Activated T-cell treated with anti-CD3 and anti-CD28 coated beads, Interleukin-2, amount 50 U/mL, for 24 hours (primary cell): ENCODE measurements at regions not wholly inside any gene's neighbourhood (a gene's known extent, or its start where the extent isn't known, plus 50 kb on each side); places are given as distances from the start of the nearest gene placed in this dataset.
"Not testable (repeated sequence)": the region's sequence is repeated elsewhere in the genome, so short reads cannot be mapped to it uniquely, and the experiment has no call there.

ENCODE experiments used
- DNase-seq: peaks from one replicate; pipeline ENCODE4 v3.0.0-alpha.2; 2020
- H3K27ac Mint-ChIP-seq: 2 replicates; pipeline ENCODE4 v1.8.0; 2020; ENCODE audit warnings: mild to moderate bottlenecking, mixed read lengths
- H3K27me3 Mint-ChIP-seq: 2 replicates; pipeline ENCODE4 v1.8.0; 2020; ENCODE audit warnings: mixed read lengths
- H3K36me3 Mint-ChIP-seq: 2 replicates; pipeline ENCODE4 v1.8.0; 2020; ENCODE audit warnings: low read depth, mixed read lengths
- H3K4me1 Mint-ChIP-seq: 2 replicates; pipeline ENCODE4 v1.8.0; 2020; ENCODE audit warnings: low read depth, mixed read lengths
- H3K4me3 Mint-ChIP-seq: 2 replicates; pipeline ENCODE4 v1.8.0; 2020; ENCODE audit warnings: mild to moderate bottlenecking, moderate library complexity, mixed read lengths
- H3K9me3 Mint-ChIP-seq: 2 replicates; pipeline ENCODE4 v1.8.0; 2020; ENCODE audit warnings: mixed read lengths

GRCh38 chr5:117743337-117743736, 1168.7 kb upstream of the SEMA6A start:
- H3K36me3 Mint-ChIP-seq, result no peaks in the 10 kb centered on the region
- DNase-seq, result no peak
- no peak overlapping the region for H3K27ac Mint-ChIP-seq
- H3K4me1 Mint-ChIP-seq, result no peaks in the 10 kb centered on the region
- H3K27me3 Mint-ChIP-seq, result no peaks in the 10 kb centered on the region
- no peaks in the 10 kb centered on the region for H3K9me3 Mint-ChIP-seq
- no peak overlapping the region for H3K4me3 Mint-ChIP-seq

DNA sequence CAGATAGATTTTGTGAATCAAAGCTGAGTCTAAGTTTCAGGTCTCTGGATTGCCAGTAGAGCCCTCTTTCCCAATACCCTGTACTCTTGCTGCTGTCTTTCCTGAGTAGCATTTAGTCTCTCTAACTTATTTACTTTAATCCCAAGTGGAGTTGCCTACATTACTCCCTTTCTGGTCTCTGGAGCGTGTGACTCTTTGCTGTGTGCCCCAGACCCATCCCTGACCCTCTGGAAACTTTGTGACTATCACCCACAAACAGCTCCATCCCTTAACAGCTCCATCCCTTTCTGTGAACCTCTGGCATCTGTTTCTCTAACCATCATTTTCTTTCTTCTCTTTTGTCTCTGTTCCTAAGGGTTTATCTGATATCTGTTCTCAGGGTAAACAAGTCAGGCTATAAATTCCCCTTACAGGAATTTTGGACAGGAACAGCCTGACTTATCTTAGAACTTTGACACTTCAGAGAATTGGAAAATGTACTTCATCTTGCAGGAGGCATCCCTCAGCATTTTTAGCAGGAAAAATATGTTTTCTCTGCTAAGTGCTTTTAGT, 1167.1 kb upstream of the SEMA6A start:
- Mint-ChIP-seq H3K4me3 (no peak overlapping the region), H3K36me3 (no peaks in the 10 kb centered on the region), H3K27ac (no peak overlapping the region), H3K4me1 (no peaks in the 10 kb centered on the region), H3K9me3 (no peaks in the 10 kb centered on the region), H3K27me3 (no peaks in the 10 kb centered on the region)
- no peak for DNase-seq

- no peaks in the 10 kb centered on the region for H3K36me3 Mint-ChIP-seq
- H3K27me3 Mint-ChIP-seq, result no peaks in the 10 kb centered on the region
- no peak overlapping the region for H3K4me3 Mint-ChIP-seq
- H3K27ac Mint-ChIP-seq, result no peak overlapping the region
- no peaks in the 10 kb centered on the region for H3K4me1 Mint-ChIP-seq
- DNase-seq, result no peak
- no peaks in the 10 kb centered on the region for H3K9me3 Mint-ChIP-seq
Observed at GRCh38 chr5:117740268-117740667, 1165.6 kb upstream of the SEMA6A start.

DNA sequence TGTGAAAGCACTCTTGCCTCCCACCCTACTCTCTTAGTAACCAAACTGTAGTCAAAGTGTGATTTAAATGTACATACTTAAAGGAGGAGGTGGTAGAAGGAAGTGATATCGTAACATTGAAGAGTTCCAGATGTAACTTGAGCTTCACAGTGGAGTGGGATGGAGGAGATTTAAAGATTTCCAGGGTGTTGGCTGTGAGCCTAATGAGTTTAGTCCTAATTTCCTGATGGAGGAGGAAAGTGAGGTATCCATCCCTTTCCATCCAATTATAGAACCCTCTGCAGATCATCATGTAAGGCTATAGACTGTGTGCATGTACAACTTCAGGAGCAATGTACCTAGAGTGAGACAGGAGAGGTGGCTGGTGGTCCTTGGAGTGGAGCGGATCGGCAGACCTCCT, 1163.9 kb upstream of the SEMA6A start:
- H3K4me1 Mint-ChIP-seq, result no peaks in the 10 kb centered on the region
- DNase-seq, result no peak
- no peaks in the 10 kb centered on the region for H3K27me3 Mint-ChIP-seq
- no peak overlapping the region for H3K27ac Mint-ChIP-seq
- H3K9me3 Mint-ChIP-seq, result no peaks in the 10 kb centered on the region
- H3K4me3 Mint-ChIP-seq, result no peak overlapping the region
- no peaks in the 10 kb centered on the region for H3K36me3 Mint-ChIP-seq

DNA sequence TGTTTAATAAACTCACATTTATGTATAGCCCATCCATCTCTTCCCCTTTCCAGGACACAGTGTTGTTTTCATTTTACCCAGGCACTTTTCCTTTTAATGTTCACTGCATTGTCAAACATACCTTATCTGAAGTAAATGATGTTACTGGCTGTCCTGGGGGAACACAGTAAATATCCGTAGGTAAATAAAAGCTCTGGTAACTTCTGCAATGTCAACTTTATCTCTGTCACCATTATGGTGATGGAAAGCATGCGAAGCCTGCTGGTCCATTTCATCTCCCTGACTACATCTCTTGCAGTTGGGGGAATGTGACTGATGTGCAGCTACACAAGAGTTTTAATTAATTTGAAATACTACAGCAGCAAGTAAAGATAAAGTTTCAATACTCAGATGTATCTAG, 1162.1 kb upstream of the SEMA6A start:
- Mint-ChIP-seq H3K4me3 (no peak overlapping the region), H3K9me3 (peaks cover 3% of the 10 kb centered on the region), H3K27me3 (no peaks in the 10 kb centered on the region), H3K27ac (no peak overlapping the region), H3K36me3 (no peaks in the 10 kb centered on the region), H3K4me1 (no peaks in the 10 kb centered on the region)
- no peak for DNase-seq

- peaks cover 3% of the 10 kb centered on the region for H3K9me3 Mint-ChIP-seq
- H3K4me3 Mint-ChIP-seq, result no peak overlapping the region
- no peaks in the 10 kb centered on the region for H3K27me3 Mint-ChIP-seq
Observed at GRCh38 chr5:117734056-117734455, 1159.4 kb upstream of the SEMA6A start.

GRCh38 chr5:117733051-117733450, 1158.4 kb upstream of the SEMA6A start:
- no peak overlapping the region for H3K4me3 Mint-ChIP-seq
- no peaks in the 10 kb centered on the region for H3K36me3 Mint-ChIP-seq
- H3K27ac Mint-ChIP-seq, result no peak overlapping the region
- no peaks in the 10 kb centered on the region for H3K4me1 Mint-ChIP-seq
- H3K27me3 Mint-ChIP-seq, result no peaks in the 10 kb centered on the region
- H3K9me3 Mint-ChIP-seq, result peaks cover 3% of the 10 kb centered on the region
- no peak for DNase-seq

More at GRCh38 chr5:117734056-117734455, 1159.4 kb upstream of the SEMA6A start:
- DNase-seq, result no peak
- Mint-ChIP-seq H3K27ac (no peak overlapping the region), H3K4me1 (no peaks in the 10 kb centered on the region), H3K36me3 (no peaks in the 10 kb centered on the region)

DNA sequence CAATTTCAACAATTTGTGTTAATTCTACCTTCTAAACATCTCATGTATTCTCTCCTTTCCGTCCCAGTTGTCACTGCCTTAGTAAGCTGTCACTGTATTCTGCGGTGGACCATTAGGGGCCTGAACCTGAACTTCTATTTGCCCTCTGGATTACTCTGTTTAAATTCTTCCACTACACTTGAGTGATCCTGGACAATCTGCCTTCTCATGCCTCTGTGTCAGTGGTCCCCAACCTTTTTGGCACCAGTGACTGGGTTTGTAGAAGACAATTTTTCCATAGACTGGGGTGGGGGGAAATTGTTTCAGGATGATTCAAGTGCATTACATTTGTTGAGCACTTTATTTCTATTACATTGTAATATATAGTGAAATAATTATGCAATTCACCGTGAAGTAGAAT, 1157.6 kb upstream of the SEMA6A start:
- Mint-ChIP-seq H3K4me1 (no peaks in the 10 kb centered on the region), H3K4me3 (no peak overlapping the region), H3K27ac (no peak overlapping the region), H3K36me3 (no peaks in the 10 kb centered on the region), H3K27me3 (no peaks in the 10 kb centered on the region), H3K9me3 (peaks cover 3% of the 10 kb centered on the region)
- no peak for DNase-seq

- H3K4me1 Mint-ChIP-seq, result no peaks in the 10 kb centered on the region
- no peaks in the 10 kb centered on the region for H3K27me3 Mint-ChIP-seq
Observed at GRCh38 chr5:117731446-117731845, 1156.8 kb upstream of the SEMA6A start.

GRCh38 chr5:117720784-117721183, 1146.2 kb upstream of the SEMA6A start:
- not testable (repeated sequence) for DNase-seq, H3K4me3 Mint-ChIP-seq, H3K27ac Mint-ChIP-seq, H3K36me3 Mint-ChIP-seq, H3K4me1 Mint-ChIP-seq, H3K27me3 Mint-ChIP-seq
- peaks cover 19% of the 10 kb centered on the region for H3K9me3 Mint-ChIP-seq

More at GRCh38 chr5:117731446-117731845, 1156.8 kb upstream of the SEMA6A start:
- Mint-ChIP-seq H3K27ac (no peak overlapping the region), H3K9me3 (peaks cover 3% of the 10 kb centered on the region), H3K4me3 (no peak overlapping the region), H3K36me3 (no peaks in the 10 kb centered on the region)
- DNase-seq, result no peak

DNA sequence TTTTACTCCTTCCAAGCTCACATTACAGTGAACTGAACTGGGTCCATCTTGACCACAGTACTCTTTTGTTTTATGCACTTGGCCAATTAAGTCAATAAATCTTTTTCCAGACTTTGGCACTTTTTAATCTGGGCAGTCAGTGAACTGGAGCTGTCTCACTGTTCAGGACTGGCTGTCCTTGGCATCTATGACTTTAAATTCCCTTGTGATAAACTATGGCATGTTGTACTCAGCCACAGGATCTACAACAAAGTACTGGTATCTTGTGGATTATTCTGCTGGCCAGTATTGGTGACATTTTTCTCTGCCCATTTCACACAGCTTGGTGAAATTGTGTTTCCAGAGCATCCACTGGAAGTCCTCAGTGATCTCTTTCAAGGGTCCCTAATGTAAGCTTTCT, 1144.8 kb upstream of the SEMA6A start:
- Mint-ChIP-seq H3K27ac (no peak overlapping the region), H3K27me3 (no peaks in the 10 kb centered on the region), H3K4me3 (no peak overlapping the region), H3K36me3 (no peaks in the 10 kb centered on the region), H3K4me1 (no peaks in the 10 kb centered on the region), H3K9me3 (peaks cover 20% of the 10 kb centered on the region)
- DNase-seq, result no peak

DNA sequence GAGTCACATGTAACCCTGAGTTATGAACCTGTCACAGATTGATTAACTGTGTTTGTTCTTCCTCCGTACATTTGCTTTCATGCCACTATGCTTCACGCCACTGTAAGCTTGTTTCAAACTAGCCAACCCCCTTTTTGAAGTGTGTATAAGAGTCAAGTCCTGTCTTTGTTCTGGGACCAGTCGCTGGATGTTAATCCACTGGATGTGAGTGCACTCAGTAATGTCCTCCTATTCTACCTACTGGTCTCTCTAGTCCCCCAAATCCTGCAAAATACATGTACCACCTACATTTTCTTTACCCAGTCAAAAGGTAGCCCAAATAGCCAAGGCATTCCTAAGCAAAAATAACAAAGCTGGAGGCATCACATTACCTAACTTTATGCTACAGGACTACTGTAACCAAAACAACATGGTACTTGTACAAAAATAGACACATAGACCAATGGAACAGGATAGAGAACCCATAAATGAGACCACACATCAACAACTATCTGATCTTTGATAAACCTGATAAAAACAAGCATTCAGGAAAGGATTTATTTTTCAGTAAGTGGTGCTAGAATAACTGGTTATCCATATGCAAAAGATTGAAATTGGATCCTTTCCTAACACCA, 1139.1 kb upstream of the SEMA6A start:
- Mint-ChIP-seq H3K27ac (no peak overlapping the region), H3K36me3 (no peaks in the 10 kb centered on the region), H3K4me1 (no peaks in the 10 kb centered on the region), H3K27me3 (no peaks in the 10 kb centered on the region), H3K9me3 (peaks cover 36% of the 10 kb centered on the region), H3K4me3 (no peak overlapping the region)
- no peak for DNase-seq

DNA sequence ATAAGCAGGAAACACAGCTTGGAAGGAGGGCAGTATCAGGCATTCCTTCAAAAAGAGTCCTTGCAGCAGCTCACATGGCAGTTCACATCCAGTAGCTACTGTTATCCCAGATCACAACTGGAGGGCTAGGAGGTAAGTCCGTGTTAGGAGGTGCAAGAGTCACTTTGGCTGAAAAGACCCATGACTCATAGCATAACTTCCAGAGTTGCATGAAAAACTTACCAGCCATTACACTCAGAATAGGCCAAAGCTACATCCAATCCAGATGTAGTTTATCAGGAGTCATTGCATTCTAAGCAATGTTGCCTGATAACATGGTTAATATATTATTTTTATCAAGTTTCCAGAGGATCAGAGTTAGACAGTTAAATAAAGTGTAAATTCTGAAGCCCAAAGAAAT, 1126.4 kb upstream of the SEMA6A start:
- H3K27ac Mint-ChIP-seq, result no peak overlapping the region
- no peaks in the 10 kb centered on the region for H3K36me3 Mint-ChIP-seq
- H3K27me3 Mint-ChIP-seq, result no peaks in the 10 kb centered on the region
- no peak overlapping the region for H3K4me3 Mint-ChIP-seq
- peaks cover 9% of the 10 kb centered on the region for H3K9me3 Mint-ChIP-seq
- DNase-seq, result no peak
- no peaks in the 10 kb centered on the region for H3K4me1 Mint-ChIP-seq

DNA sequence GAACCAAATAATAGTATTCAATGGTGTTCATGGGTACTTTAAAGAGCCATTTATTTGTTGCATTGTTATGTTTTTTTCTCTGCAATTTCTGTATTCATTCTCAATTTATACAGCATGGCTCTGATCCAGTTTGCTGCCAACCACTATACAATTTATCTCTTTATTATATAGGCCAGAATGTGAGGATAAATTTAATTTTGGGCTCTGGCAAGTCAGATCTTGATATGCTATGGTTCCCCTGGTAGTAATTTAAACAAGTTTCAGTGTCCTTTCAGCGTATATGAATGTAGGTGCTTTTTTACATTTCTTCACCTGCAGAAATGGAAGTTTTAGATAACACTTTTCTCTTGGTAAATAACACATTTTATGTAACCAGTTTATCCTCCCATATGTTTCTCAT, 1118.0 kb upstream of the SEMA6A start:
- Mint-ChIP-seq H3K4me1 (no peaks in the 10 kb centered on the region), H3K9me3 (peaks cover 5% of the 10 kb centered on the region), H3K4me3 (no peak overlapping the region), H3K36me3 (no peaks in the 10 kb centered on the region), H3K27ac (no peak overlapping the region), H3K27me3 (no peaks in the 10 kb centered on the region)
- no peak for DNase-seq

DNA sequence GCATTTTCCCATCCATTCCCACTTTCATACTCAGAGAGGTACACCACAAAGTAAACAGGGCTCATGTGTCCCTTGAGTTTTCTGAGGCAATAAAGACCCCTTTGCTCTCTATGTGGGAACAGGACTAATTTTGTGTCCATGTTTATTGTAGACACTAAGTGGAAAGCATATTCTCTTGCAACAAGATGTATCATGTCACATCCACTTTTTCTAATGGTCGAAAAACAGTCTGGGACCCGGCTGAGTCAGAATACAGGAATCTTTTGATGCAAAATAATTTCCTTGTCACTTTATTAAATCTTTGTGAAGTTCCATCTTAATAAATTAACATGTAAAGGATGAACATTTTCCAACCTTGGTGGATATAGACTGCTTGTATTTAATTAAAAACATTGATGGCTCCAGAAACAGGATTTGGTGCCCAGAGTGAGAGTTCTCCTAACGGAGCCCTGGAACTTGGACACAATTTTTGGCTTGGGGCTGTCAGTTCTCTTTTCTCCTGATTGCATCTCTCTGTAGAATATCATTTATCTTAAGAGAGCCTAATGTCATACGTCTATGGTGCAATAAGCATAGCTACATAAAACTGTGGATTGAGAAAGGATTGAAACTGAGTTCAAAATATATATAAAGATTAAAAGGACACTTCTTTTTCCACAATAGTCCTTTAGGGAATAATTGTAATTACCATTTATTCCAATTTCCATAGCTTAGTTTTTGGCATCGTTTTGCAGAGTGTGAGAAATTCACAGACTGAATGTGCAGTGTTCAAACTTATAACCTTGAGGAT, 1116.7 kb upstream of the SEMA6A start:
- H3K9me3 Mint-ChIP-seq, result peaks cover 2% of the 10 kb centered on the region

More for the DNA sequence above, 1116.7 kb upstream of the SEMA6A start:
- no peak overlapping the region for H3K27ac Mint-ChIP-seq
- H3K27me3 Mint-ChIP-seq, result no peaks in the 10 kb centered on the region
- no peak for DNase-seq
- no peaks in the 10 kb centered on the region for H3K36me3 Mint-ChIP-seq
- no peak overlapping the region for H3K4me3 Mint-ChIP-seq
- no peaks in the 10 kb centered on the region for H3K4me1 Mint-ChIP-seq
